HT-29 (cell line): ENCODE measurements at regions not wholly inside any gene's neighbourhood (a gene's known extent, or its start where the extent isn't known, plus 50 kb on each side); places are given as distances from the start of the nearest gene placed in this dataset.
A peak's percentile ranks its signal among the peaks of the same experiment; 100 is the strongest.

ENCODE experiments used
- DNase-seq: peaks from one replicate; pipeline ENCODE4 v3.0.0-alpha.2; 2015; ENCODE audit warnings: low spot score

GRCh38 chrX:98357146-98357545 is 1473.4 kb downstream of the RPA4 start:
- DNase-seq, result no peak

- DNase-seq, result no peak
Measured at GRCh38 chrX:98362630-98363029, 1478.9 kb downstream of the RPA4 start.

- no peak for DNase-seq
Measured at GRCh38 chrX:98371994-98372393, 1488.3 kb downstream of the RPA4 start.

- peak; percentile 45 for DNase-seq
Measured at GRCh38 chrX:98379134-98379533, 1495.4 kb downstream of the RPA4 start.

- DNase-seq, result no peak
Measured at GRCh38 chrX:98380106-98380505, 1496.4 kb downstream of the RPA4 start.

GRCh38 chrX:98380556-98380955 is 1496.8 kb downstream of the RPA4 start:
- DNase-seq, result no peak

- DNase-seq, result no peak
Measured at GRCh38 chrX:98398542-98398941, 1514.8 kb downstream of the RPA4 start.

GRCh38 chrX:98405376-98405775 is 1521.7 kb downstream of the RPA4 start:
- no peak for DNase-seq

GRCh38 chrX:98407584-98407983 is 1523.9 kb downstream of the RPA4 start:
- DNase-seq, result no peak

GRCh38 chrX:98409867-98410266 is 1526.2 kb downstream of the RPA4 start:
- no peak for DNase-seq

GRCh38 chrX:98412058-98412457 is 1528.3 kb downstream of the RPA4 start:
- DNase-seq, result no peak

- DNase-seq, result no peak
Measured at GRCh38 chrX:98422536-98422935, 1538.8 kb downstream of the RPA4 start.

GRCh38 chrX:98432413-98432812 is 1548.7 kb downstream of the RPA4 start:
- DNase-seq, result no peak

- DNase-seq, result no peak
Measured at GRCh38 chrX:98448524-98448923, 1564.8 kb downstream of the RPA4 start.

- DNase-seq, result no peak
Measured at GRCh38 chrX:98452456-98452855, 1568.7 kb downstream of the RPA4 start.

GRCh38 chrX:98459669-98460068 is 1576.0 kb downstream of the RPA4 start:
- no peak for DNase-seq

- DNase-seq, result no peak
Measured at GRCh38 chrX:98480606-98481005, 1596.9 kb downstream of the RPA4 start.

- DNase-seq, result no peak
Measured at GRCh38 chrX:98481636-98482035, 1597.9 kb downstream of the RPA4 start.

GRCh38 chrX:98490670-98491069 is 1607.0 kb downstream of the RPA4 start:
- no peak for DNase-seq

GRCh38 chrX:98501426-98501825 is 1617.7 kb downstream of the RPA4 start:
- DNase-seq, result no peak

- no peak for DNase-seq
Measured at GRCh38 chrX:98506907-98507306, 1623.2 kb downstream of the RPA4 start.

- no peak for DNase-seq
Measured at GRCh38 chrX:98514032-98514431, 1630.3 kb downstream of the RPA4 start.

- no peak for DNase-seq
Measured at GRCh38 chrX:98516120-98516519, 1632.4 kb downstream of the RPA4 start.

GRCh38 chrX:98523026-98523425 is 1639.3 kb downstream of the RPA4 start:
- no peak for DNase-seq

GRCh38 chrX:98523521-98523920 is 1639.8 kb downstream of the RPA4 start:
- no peak for DNase-seq
